ENCODE measurements at regions not wholly inside any gene's neighbourhood (a gene's known extent, or its start where the extent isn't known, plus 50 kb on each side); places are given as distances from the start of the nearest gene placed in this dataset.
"Not testable (repeated sequence)": the region's sequence is repeated elsewhere in the genome, so short reads cannot be mapped to it uniquely, and the experiment has no call there.

- no peak for DNase-seq (ENCODE audit: extremely low read depth in 1 of 11, low read depth in 9 of 11, low spot score in 4 of 11)
These were observed 2484.8 kb upstream of the PCDH20 start for GRCh38 chr13:63900406-63900805.

DNA sequence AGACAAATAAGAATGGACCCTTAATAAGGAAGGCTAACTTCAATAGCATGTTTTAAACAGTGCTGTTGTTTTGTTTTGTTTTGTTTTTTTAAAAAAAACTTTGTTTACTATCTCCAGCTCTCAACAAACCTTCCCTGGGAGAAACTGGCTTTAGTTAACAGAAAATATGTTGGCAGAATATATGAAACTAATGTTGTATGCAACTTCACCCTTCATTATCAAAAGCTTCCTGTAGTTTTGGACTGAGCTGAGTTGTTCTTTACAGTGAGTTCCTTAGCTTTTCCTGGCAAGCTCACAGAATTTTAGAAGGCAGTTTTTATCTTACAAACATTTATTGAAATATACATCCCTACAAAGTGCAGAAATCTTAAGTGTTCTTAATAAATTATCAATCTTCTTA, 2480.7 kb upstream of the PCDH20 start:
- no peak for DNase-seq (ENCODE audit: extremely low read depth in 1 of 11, low read depth in 9 of 11, low spot score in 4 of 11)

DNA sequence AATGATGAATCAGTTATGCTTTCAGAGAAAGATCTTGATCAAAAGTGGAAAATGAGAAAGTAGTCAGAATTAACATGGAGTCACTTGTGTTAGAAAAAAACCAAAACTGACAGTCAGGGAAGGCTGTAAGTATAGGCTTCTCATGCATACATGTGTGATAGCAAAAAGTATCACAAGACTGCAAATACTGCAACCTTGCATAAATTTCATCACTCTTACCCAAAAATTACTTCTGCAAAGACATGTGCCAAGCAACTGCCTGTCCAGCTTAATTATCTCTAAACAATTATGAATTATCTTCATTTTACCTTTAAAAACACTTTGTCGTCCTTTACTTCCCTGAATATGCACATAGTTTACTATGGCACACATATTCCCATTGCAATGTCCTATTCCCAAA, 2466.4 kb upstream of the PCDH20 start:
- DNase-seq (ENCODE audit: extremely low read depth in 1 of 11, low read depth in 9 of 11, low spot score in 4 of 11): no peak

DNA sequence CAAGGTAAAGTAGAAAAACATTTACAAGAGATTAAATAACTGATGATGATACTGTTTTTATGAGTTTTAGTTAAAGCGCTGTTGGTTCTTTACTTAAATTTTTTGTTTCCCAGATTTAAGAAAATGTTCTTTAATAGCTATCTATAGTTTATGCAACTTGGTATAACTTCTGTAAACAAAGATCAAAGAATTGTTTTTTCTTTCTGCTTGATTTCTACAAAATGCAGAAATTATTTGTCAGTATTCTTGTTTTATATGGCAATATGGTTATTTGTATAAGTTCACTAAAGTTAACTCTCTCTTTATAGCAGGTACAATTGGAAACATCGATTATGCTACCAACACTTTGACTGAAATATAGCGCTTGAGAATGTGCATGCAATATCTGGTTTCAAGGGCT, 2465.1 kb upstream of the PCDH20 start:
- DNase-seq (ENCODE audit: extremely low read depth in 1 of 11, low read depth in 9 of 11, low spot score in 4 of 11): no peak

GRCh38 chr13:63873936-63874335, 2458.3 kb upstream of the PCDH20 start:
- DNase-seq (ENCODE audit: extremely low read depth in 1 of 11, low read depth in 9 of 11, low spot score in 4 of 11): no peak

DNA sequence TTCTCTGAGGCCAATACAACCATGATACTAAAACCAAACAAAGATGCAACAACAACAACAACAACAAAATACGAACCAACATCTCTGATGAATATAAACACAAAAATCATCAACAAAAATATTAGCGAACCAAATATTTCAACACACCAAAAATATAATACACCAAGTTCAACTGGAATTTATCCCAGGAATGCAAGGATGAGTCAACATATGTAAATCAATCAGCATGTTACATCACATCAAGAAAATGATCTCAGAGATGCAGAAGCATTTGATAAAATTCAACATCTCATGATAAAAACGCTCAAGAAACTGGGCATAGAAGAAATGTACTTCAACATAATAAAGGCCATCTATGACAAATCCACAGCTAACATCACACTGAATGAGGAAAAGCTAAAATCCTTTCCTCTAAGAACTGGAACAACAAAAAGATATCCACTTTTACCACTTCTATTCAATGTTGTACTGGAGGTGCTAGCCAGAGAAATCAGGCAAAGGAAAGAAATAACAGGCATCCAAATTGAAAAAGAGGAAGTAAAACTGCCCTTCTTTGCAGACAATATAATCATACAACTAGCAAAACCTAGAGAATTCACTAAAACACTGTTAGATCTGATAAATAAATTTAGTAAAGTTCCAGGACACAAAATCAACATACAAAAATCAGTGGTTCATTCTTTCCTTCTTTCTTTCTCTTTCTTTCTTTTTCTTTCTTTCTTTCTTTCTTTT, 2448.7 kb upstream of the PCDH20 start:
- DNase-seq (ENCODE audit: extremely low read depth in 1 of 11, low read depth in 9 of 11, low spot score in 4 of 11): no peak

DNA sequence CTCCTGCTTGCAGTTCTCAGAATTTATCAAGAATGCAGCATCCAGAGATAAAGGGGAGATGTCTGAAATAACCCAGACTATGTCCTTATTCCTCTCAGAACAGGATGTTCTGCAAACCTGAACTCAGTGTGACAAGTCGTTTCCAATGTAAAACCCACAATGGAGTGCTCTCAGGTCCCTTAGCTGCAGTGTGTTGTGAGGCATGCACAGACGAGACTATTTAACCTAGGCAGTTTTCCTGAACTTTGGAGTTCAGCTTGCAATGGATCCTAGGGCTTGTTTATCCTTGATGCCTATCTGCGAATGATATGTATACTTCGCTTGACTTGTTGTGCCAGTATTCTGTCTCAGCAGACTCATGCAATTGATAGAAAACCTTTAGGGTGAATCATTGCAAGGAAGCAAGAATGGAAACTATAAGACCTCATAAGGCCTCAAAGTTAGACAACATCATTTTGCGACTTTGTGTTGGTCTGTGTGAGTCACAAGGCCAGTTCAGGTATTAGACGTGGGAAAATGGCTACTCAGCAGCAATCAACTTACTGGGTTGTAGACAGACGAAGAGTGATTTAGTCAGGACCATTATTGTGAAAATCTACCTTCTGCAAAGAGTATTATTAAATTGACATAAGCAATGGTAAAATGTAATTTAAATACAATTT, 2439.9 kb upstream of the PCDH20 start:
- DNase-seq (ENCODE audit: extremely low read depth in 1 of 11, low read depth in 9 of 11, low spot score in 4 of 11): no peak

DNA sequence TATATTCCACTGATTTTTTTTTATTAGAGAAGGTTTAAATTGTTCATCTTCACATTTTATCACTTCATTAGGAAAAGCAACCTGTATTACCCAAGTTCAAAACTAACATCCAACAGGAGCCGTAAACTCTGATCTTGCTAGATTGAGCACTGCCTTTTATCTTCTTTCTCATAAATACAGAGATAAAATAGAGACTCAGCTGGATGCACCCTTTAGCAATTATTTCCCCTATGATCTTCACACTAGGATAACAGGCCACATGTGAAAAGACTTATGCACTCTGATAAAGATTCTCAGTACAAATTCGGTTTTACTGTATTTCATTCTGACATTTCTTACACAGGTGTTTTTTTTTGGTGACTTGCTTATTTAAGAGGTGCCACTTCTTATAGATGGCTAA, 2438.2 kb upstream of the PCDH20 start:
- DNase-seq (ENCODE audit: extremely low read depth in 1 of 11, low read depth in 9 of 11, low spot score in 4 of 11): no peak

DNA sequence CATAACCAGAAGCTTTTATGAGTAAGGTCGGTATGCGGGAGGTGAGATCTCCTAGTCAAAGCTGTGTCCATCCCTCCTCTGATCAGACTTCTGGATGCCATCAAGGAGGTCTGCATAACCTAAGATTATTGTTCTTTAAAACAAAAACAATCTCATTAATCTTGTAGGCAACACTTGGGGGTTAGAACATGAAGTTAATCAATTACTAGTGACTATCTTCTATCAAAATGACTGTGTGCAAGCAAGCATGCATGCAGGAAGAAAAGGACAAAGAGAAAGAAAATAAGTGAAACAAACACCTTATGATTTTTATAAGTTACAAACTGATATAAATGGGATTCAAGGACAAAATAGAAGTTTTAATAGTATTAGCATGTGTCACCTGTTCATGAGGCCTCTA, 2435.9 kb upstream of the PCDH20 start:
- no peak for DNase-seq (ENCODE audit: extremely low read depth in 1 of 11, low read depth in 9 of 11, low spot score in 4 of 11)

DNA sequence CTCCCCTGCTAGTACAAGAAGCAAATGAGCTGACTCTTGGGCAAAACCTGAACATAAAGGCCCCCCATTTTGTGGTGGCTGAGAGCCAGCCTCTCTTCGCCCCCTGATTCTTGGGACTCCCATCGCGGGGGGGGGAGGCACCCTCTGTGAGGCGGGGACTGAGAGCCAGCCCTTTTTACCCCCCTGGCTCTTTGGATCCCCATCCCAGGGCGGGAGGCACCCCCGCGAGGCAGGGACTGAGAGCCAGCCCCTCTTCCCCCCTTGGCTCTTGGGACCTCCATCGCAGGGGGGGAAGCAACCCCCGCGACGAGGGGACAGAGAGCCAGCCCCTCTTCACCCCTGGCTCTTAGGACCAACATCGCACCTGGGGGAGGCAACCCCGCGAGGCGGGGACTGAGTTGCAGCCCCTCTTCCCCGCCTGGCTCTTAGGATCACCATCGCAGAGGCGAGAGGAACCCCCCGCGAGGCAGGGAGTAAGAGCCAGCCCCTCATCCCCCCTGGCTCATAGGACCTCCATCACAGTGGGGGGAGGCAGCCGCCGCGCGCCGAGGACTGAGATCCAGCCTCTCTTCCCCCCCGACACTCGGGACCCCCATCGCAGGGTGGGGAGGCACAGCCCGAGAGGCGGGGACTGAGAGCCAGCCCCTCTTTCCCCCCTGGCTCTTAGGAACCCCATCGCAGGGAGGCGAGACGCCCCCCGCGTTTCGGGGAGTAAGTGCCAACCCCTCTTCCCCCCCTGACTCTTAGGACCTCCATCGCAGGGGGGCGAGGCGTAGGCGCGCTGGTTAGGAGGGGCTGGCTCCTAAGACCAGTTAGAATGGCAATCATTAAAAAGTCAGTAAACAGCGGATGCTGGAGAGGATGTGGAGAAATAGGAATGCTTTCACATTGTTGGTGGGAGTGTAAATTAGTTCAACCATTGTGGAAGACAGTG, 2428.4 kb upstream of the PCDH20 start:
- no peak for DNase-seq (ENCODE audit: extremely low read depth in 1 of 11, low read depth in 9 of 11, low spot score in 4 of 11)

DNA sequence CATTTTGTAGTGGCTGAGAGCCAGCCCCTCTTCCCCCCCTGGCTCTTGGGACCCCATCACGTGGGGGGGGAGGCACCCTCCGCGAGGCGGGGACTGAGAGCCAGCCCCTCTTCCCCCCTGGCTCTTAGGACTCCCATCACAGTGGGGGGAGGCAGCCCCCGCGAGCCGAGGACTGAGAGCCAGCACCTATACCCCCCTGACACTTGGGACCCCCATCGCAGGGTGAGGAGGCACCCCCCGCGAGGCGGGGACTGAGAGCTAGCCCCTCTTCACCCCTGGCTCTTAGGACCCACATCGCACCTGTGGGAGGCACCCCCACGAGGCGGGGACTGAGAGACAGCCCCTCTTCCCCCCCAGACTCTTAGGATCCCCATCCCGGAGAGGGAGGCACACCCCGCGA, 2426.5 kb upstream of the PCDH20 start:
- no peak for DNase-seq (ENCODE audit: extremely low read depth in 1 of 11, low read depth in 9 of 11, low spot score in 4 of 11)

DNA sequence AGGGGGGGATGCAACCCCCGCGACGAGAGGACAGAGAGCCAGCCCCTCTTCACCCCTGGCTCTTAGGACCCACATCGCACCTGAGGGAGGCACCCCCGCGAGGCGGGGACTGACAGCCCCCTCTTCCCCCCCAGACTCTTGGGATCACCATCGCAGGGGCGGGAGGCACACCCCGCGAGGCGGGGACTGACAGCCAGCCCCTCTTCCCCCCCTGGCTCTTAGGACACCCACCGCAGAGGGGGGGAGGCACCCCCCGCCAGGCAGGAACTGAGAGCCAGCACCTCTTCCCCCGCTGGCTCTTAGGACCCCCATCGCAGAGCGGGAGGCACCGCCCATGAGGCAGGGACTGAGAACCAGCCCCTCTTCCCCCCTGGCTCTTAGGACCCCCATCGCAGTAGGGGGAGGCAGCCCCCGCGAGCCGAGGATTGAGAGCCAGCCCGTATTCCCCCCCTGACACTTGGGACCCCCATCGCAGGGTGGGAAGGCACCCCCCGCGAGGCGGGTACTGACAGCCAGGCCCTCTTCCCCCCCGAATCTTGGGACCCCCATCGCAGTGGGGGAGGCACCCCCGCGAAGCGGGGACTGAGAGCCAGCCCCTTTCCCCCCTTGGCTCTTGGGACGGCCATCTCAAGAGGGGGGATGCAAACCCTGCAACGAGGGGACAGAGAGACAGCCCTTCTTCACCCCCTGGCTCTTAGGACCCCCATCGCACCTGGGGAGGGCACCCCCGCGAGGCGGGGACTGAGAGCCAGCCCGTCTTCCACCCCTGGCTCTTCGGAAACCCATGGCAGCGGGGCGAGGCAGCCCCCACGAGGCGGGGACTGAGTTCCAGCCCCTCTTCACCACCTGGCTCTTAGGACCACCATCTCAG, 2425.1 kb upstream of the PCDH20 start:
- no peak for DNase-seq (ENCODE audit: extremely low read depth in 1 of 11, low read depth in 9 of 11, low spot score in 4 of 11)

GRCh38 chr13:63838366-63839110, 2422.9 kb upstream of the PCDH20 start:
- DNase-seq (ENCODE audit: extremely low read depth in 1 of 11, low read depth in 9 of 11, low spot score in 4 of 11): no peak

GRCh38 chr13:63837701-63838100, 2422.1 kb upstream of the PCDH20 start:
- DNase-seq (ENCODE audit: extremely low read depth in 1 of 11, low read depth in 9 of 11, low spot score in 4 of 11): not testable (repeated sequence)

DNA sequence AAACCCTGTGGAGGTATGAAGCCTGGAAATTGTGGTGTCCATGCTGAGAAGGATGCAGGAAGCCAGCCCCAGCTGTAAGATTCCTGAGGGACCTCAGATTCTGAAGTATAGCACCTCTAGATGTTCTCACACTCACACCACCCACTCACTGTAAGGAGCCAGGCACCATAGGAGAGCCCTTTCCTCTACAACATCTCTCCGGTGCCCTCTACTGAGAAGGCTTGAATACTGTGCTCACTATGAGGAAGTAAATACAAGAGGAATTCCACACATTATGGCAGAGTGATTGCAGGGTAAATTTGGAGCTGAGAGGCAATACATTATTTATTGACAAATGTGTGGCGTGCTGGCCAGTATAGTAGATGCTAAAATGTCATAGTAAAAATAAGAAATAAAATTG, 2414.0 kb upstream of the PCDH20 start:
- DNase-seq (ENCODE audit: extremely low read depth in 1 of 11, low read depth in 9 of 11, low spot score in 4 of 11): not testable (repeated sequence)

GRCh38 chr13:63821785-63822184, 2406.1 kb upstream of the PCDH20 start:
- not testable (repeated sequence) for DNase-seq (ENCODE audit: extremely low read depth in 1 of 11, low read depth in 9 of 11, low spot score in 4 of 11)

GRCh38 chr13:63811428-63812004, 2395.9 kb upstream of the PCDH20 start:
- not testable (repeated sequence) for DNase-seq (ENCODE audit: extremely low read depth in 1 of 11, low read depth in 9 of 11, low spot score in 4 of 11)

- not testable (repeated sequence) for DNase-seq (ENCODE audit: extremely low read depth in 1 of 11, low read depth in 9 of 11, low spot score in 4 of 11)
These were observed 2375.5 kb upstream of the PCDH20 start for GRCh38 chr13:63791134-63791533.

Measured in renal cortex interstitium (tissue), 11 donors.